ENCODE measurements at regions not wholly inside any gene's neighbourhood (a gene's known extent, or its start where the extent isn't known, plus 50 kb on each side); places are given as distances from the start of the nearest gene placed in this dataset.

GRCh38 chr13:103694033-103694432, 627.8 kb upstream of the SLC10A2 start:
- TF ChIP-seq CTCF (IDR thresholded peaks at IDR 0.05; ENCODE audit: poor library complexity) (no peak), EZH2 (IDR thresholded peaks at IDR 0.05; ENCODE audit: borderline replicate concordance) (no peak), EZH2phosphoT487 (IDR thresholded peaks at IDR 0.05; ENCODE audit: low read depth, severe bottlenecking, unreplicated experiment) (no peak)

All from hepatocyte (in vitro differentiated cells).